Stomach (tissue), 8 donors: ENCODE measurements at regions not wholly inside any gene's neighbourhood (a gene's known extent, or its start where the extent isn't known, plus 50 kb on each side); places are given as distances from the start of the nearest gene placed in this dataset.

Source experiments
- DNase-seq, 2 donors: peaks; one replicate each; pipeline versions ENCODE4 v3.0.0 to v3.0.0-alpha.2; 2013 to 2019
- H3K27ac ChIP-seq, 5 donors: fragments of 200-600 bp in 4 of 5; sonication (generic) in 4 of 5; one replicate each; pipeline ENCODE4 v1.5.1; 2013 to 2019; ENCODE audit warnings: mild to moderate bottlenecking in 1 of 5, moderate library complexity in 1 of 5
- H3K27me3 ChIP-seq, 3 donors: fragments of 200-600 bp; sonication (generic); one replicate each; pipeline ENCODE4 v1.5.1; 2017 to 2019; ENCODE audit warnings: mixed run types in 1 of 3
- H3K36me3 ChIP-seq, 4 donors: fragments of 200-600 bp; sonication (generic); 1 replicate in 3 of 4; 2 replicates in 1 of 4; pipeline ENCODE4 v1.5.1; 2016 to 2019
- H3K4me1 ChIP-seq, 4 donors: fragments of 200-600 bp; sonication (generic); one replicate each; pipeline ENCODE4 v1.5.1; 2016 to 2019
- H3K4me3 ChIP-seq, 4 donors: fragments of 200-600 bp; sonication (generic) in 3 of 4; one replicate each; pipeline ENCODE4 v1.5.1; 2016 to 2019; ENCODE audit warnings: mild to moderate bottlenecking in 1 of 4
- H3K9me3 ChIP-seq, 4 donors: fragments of 200-600 bp; sonication (generic); one replicate each; pipeline ENCODE4 v1.5.1; 2016 to 2019
- EP300 ChIP-seq: sonication (generic); formaldehyde crosslinking; IDR thresholded peaks from one replicate; pipeline ENCODE4 v1.6.1; 2017; ENCODE audit warnings: antibody characterized with exemption
- POLR2A ChIP-seq, 4 donors: fragments of 450-650 bp; IDR thresholded peaks; one replicate each; pipeline ENCODE4 v1.6.1; 2016; ENCODE audit warnings: antibody characterized with exemption in 4 of 4, control low read depth in 2 of 4, mild to moderate bottlenecking in 1 of 4, moderate library complexity in 1 of 4
- POLR2AphosphoS5 ChIP-seq, 3 donors: sonication (generic); formaldehyde crosslinking; IDR thresholded peaks; one replicate each; pipeline ENCODE4 v1.6.1; 2016; ENCODE audit warnings: antibody characterized with exemption in 3 of 3
- WGBS, 5 donors: extraction: QIAGEN DNeasy Blood & Tissue Kit in 3 of 5; methylation state at CpG; one replicate each; pipeline versions ENCODE4 v1.1.5 to v1.1.7; 2013 to 2018; 5-methylcytosine and 5-hydroxymethylcytosine counted together
- intact Hi-C: fragments of 100-400 bp; cut with DNase I; formaldehyde crosslinking; loops from one replicate; pipeline ENCODE4 v1.15.1; 2023; ENCODE audit warnings: low total_unique reads
- TF ChIP-seq, protein P1 (sequence below), 7 experiments: fragments of 450-650 bp in 4 of 7; fragments of 200-600 bp in 3 of 7; sonication (generic) in 3 of 7; IDR thresholded peaks; one replicate each; pipeline ENCODE4 v1.5.1; 2016 to 2019; ENCODE audit warnings: antibody characterized with exemption in 7 of 7, control low read depth in 2 of 7, mild to moderate bottlenecking in 1 of 7
- donor health status: healthy with polysubstance abuse.
- donor health status: Bipolar disorder and iron deficiency.
- donor health status: healthy.

DNA sequence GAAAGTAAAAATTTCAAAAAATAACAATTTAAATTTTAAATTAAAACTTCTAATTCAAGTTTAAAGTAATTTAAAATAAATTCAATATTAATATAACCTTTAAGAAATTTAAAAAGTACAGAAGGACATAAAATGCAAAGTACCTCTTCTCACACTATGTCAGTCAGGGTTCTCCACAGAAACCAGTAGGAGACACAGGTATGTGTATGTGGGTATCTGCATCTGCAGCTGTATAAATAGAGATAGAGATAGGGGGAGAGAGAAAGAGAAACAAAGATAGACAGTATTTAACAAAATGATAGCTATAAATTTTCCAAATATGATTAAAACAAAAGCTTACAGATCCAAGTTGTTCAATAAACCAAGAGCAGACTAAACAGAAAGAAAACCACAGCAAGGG is 190.8 kb downstream of the ERMARD start:
- H3K4me3 ChIP-seq, result no peak overlapping the region
- H3K4me1 ChIP-seq, result no peaks in the 10 kb centered on the region
- no peak for DNase-seq
- TF ChIP-seq EP300, result no peak
- TF ChIP-seq POLR2A (IDR thresholded peaks at IDR 0.05), result no peak
- TF ChIP-seq, protein P1, sequence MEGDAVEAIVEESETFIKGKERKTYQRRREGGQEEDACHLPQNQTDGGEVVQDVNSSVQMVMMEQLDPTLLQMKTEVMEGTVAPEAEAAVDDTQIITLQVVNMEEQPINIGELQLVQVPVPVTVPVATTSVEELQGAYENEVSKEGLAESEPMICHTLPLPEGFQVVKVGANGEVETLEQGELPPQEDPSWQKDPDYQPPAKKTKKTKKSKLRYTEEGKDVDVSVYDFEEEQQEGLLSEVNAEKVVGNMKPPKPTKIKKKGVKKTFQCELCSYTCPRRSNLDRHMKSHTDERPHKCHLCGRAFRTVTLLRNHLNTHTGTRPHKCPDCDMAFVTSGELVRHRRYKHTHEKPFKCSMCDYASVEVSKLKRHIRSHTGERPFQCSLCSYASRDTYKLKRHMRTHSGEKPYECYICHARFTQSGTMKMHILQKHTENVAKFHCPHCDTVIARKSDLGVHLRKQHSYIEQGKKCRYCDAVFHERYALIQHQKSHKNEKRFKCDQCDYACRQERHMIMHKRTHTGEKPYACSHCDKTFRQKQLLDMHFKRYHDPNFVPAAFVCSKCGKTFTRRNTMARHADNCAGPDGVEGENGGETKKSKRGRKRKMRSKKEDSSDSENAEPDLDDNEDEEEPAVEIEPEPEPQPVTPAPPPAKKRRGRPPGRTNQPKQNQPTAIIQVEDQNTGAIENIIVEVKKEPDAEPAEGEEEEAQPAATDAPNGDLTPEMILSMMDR (IDR thresholded peaks at IDR 0.05), result no peak
- TF ChIP-seq POLR2AphosphoS5 (IDR thresholded peaks at IDR 0.05), result no peak
- no peak overlapping the region for H3K27ac ChIP-seq
- H3K36me3 ChIP-seq, result no peaks in the 10 kb centered on the region
- H3K9me3 ChIP-seq, result peaks cover 0 to 10% (median 2%) of the 10 kb centered on the region in 4 donors
- intact Hi-C loops, result no loop called here
- peaks cover 0 to 20% (median 0%) of the 10 kb centered on the region in 3 donors for H3K27me3 ChIP-seq

DNA sequence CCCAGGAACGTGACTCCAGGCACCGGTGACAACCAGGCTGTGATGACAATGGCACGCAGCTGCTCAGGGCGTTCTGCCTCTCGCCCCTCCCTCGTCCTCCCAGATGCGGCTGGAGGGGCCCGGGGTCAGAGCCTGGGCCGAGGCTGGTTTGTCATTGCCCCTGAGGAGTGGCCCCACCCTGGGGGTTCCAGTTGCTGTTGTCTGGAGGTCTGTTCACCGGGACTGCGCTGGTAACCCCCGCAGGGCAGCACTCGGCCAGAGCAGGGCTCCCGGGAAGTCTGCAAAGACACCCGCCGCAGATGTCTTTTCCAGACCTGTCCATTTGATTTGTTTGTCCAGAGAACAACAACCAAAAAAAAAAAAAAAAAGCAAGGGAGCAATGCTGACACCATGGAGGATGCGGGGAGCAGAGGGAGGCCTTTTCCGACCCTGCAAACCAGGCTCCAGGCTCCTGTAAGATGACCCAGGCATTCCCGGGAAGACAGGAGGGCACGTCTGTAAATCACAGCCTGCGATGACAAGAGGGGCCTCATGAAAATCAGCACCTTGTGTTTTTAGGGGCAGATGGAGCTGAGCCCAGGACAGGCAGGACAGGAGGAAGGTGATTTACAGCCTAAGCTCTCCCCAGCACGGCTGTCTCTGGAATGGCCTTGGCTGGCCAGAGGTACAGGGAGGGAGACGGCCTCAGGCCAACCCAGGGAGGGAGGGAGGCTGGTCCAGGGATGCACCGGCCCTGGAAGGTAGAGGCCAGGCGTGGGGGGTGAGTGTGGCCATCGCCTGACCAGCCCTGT is 189.3 kb downstream of the ERMARD start:
- no peaks in the 10 kb centered on the region for H3K36me3 ChIP-seq
- intact Hi-C loops, result no loop called here
- no peak for DNase-seq
- no peak overlapping the region for H3K4me3 ChIP-seq
- H3K27ac ChIP-seq, result no peak overlapping the region
- peaks cover 0 to 10% (median 2%) of the 10 kb centered on the region in 4 donors for H3K9me3 ChIP-seq
- TF ChIP-seq POLR2AphosphoS5 (IDR thresholded peaks at IDR 0.05), result no peak
- TF ChIP-seq, protein P1 (IDR thresholded peaks at IDR 0.05), result no peak
- TF ChIP-seq POLR2A (IDR thresholded peaks at IDR 0.05), result no peak
- TF ChIP-seq EP300, result no peak
- no peaks in the 10 kb centered on the region for H3K4me1 ChIP-seq
- WGBS, 5 donors, result 75 to 79% (median 76%) methylated on average over 23 to 26 of the region's 26 CpGs
- H3K27me3 ChIP-seq, result peaks cover 0 to 30% (median 0%) of the 10 kb centered on the region in 3 donors

DNA sequence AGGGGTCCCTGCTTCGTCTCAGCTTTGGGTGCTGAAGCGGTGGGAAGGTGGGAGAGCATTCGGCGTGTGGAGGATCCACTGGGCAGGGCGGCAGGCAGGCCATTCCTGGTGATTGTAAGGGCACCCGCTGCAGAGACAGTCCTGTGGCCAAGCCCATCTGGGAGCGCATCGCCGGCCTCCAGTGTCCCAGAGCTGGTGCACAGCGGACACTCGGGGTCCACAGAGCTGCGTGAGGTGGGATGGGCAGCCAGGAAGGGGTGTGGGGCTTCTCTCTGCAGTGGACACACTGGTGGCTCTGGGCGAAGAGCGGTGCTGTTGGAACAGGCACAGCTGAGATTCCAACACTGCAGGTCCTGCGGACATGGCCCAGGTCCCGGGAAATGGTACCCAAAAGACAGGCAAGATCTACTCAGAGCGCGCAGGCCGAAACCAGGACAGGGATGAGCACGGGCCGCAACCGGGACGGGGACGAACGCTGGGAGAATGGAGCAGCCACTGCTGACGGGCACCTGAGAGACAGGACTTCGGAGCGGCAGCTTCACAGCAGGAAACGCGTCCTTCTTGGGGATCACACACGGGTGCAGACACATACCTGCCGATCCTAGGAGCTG is 188.2 kb downstream of the ERMARD start:
- H3K36me3 ChIP-seq, result no peaks in the 10 kb centered on the region
- DNase-seq, result no peak
- H3K4me1 ChIP-seq, result peaks cover 2 to 8% (median 5%) of the 10 kb centered on the region in 4 donors
- intact Hi-C loops, result no loop called here
- H3K27me3 ChIP-seq, result peaks cover 0 to 30% (median 0%) of the 10 kb centered on the region in 3 donors
- no peak overlapping the region for H3K4me3 ChIP-seq
- no peak overlapping the region for H3K27ac ChIP-seq
- peaks cover 0 to 10% (median 2%) of the 10 kb centered on the region in 4 donors for H3K9me3 ChIP-seq
- 89 to 94% (median 94%) methylated on average over 28 to 32 of the region's 32 CpGs for WGBS, 5 donors
- TF ChIP-seq POLR2AphosphoS5 (IDR thresholded peaks at IDR 0.05), result no peak
- no peak for TF ChIP-seq POLR2A (IDR thresholded peaks at IDR 0.05)
- no peak for TF ChIP-seq EP300
- TF ChIP-seq, protein P1 (IDR thresholded peaks at IDR 0.05), result no peak

DNA sequence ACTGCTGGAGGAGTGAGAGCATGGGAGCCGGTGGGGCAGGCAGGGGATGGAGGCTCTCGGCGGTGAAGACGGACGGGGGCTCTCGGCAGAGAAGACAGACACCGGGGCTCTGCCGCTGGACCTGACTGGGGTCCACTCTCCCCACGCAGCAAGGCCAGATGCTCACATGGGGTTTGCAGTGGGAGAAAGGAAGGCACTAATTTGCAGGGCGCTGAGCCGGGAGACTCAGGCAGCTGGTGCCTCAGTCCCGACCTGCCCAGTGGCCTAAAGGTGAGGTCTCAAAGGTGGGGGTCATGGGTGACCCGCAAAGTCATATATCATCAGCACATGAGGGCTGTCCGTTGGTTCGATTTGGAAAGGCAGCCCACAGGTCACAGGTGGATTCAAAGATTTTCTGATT is 187.3 kb downstream of the ERMARD start:
- no peak overlapping the region for H3K27ac ChIP-seq
- H3K27me3 ChIP-seq, result peaks cover 0 to 30% (median 0%) of the 10 kb centered on the region in 3 donors
- no peak for TF ChIP-seq POLR2A (IDR thresholded peaks at IDR 0.05)
- TF ChIP-seq EP300, result no peak
- TF ChIP-seq, protein P1 (IDR thresholded peaks at IDR 0.05), result no peak
- TF ChIP-seq POLR2AphosphoS5 (IDR thresholded peaks at IDR 0.05), result no peak
- no peak for DNase-seq
- H3K4me1 ChIP-seq, result peaks cover 11 to 17% (median 14%) of the 10 kb centered on the region in 4 donors
- no peaks in the 10 kb centered on the region for H3K36me3 ChIP-seq
- peaks cover 0 to 7% (median 0%) of the 10 kb centered on the region in 4 donors for H3K9me3 ChIP-seq
- intact Hi-C loops, result no loop called here
- H3K4me3 ChIP-seq, result no peak overlapping the region
- WGBS, 5 donors, result 80 to 86% (median 83%) methylated on average over 12 to 15 of the region's 15 CpGs
